GM10248 (cell line): ENCODE measurements at regions not wholly inside any gene's neighbourhood (a gene's known extent, or its start where the extent isn't known, plus 50 kb on each side); places are given as distances from the start of the nearest gene placed in this dataset.

Experiments
- CTCF ChIA-PET: fragments of 300-600 bp; sonication (Branson Sonifier 250); formaldehyde crosslinking; extraction: SDS; loops from one replicate; lab custom pipeline; 2021; ENCODE audit warnings: antibody characterized with exemption; lab: Yijun Ruan, JAX
- POLR2A ChIA-PET: fragments of 350-650 bp; sonication (Branson Sonifier 250); formaldehyde crosslinking; extraction: SDS; loops from one replicate; lab custom pipeline; 2020; ENCODE audit warnings: antibody characterized with exemption; lab: Yijun Ruan, JAX
- DNase-seq: peaks from one replicate; pipeline ENCODE4 v3.0.0; 2012; ENCODE audit errors: extremely low spot score
- TF ChIP-seq, protein P1 (sequence below): IDR thresholded peaks from 2 replicates; pipeline ENCODE4 v1.5.1; 2012; ENCODE audit warnings: mild to moderate bottlenecking, low read depth; ENCODE audit errors: extremely low read depth, missing control alignments, control extremely low read depth

DNA sequence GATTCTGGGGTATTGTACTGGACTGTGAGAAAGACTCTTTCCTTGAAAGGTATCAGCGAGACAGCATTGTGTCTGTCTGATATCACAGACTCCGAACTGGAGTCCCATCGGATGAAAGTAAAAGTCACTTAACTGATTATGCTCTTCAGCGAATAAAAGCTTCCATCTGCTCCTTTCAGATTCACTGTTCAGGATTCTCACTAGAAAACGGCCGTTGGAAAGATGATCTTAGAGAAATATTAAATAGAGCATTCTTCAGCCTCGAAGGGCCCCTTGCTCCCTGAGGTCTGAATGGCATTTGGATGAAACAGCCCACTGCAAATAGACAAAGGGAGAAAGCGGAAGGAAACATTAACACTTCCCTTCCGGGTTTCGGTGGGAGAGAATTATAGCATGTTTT, 416.2 kb upstream of the PRKX start:
- DNase-seq, result no peak

DNA sequence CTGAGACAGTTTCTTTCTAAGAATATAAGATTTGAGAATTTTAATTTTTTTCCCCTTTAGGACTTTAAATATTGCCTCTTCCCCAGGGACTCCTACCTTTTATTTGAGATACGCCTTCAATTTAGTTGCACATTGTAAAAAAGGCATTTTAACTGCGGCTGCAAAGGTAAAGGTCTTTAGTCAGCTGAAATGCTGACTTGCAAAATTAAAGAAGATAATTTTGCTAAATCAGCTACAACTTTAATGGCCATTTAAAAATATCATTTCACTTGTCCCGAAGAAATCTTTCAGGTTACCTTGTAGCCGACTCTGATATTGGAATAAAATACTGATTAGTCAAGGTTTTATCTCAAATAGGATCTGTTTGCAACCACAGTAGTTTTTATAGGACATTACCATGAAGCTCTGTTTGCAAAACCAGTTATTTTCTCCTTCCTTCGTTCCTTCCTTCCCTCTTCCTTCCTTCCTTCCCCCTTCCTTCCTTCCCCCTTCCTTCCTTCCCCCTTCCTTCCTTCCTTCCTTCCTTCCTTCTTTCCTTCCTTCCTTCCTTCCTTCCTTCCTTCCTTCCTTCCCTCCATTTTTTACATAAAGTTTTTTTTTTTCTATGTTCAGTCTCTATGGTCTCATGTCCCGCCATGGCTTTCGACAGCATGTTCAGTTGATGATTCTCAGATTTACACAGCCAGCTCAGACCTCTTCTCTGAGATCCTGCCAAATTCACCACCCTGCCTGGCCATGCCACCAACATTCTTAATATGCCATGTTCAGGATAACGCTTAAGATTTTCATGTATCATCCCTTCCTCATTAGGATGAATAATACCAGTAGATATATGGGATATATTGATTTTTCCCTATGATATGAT, 405.4 kb upstream of the PRKX start:
- TF ChIP-seq, protein P1, sequence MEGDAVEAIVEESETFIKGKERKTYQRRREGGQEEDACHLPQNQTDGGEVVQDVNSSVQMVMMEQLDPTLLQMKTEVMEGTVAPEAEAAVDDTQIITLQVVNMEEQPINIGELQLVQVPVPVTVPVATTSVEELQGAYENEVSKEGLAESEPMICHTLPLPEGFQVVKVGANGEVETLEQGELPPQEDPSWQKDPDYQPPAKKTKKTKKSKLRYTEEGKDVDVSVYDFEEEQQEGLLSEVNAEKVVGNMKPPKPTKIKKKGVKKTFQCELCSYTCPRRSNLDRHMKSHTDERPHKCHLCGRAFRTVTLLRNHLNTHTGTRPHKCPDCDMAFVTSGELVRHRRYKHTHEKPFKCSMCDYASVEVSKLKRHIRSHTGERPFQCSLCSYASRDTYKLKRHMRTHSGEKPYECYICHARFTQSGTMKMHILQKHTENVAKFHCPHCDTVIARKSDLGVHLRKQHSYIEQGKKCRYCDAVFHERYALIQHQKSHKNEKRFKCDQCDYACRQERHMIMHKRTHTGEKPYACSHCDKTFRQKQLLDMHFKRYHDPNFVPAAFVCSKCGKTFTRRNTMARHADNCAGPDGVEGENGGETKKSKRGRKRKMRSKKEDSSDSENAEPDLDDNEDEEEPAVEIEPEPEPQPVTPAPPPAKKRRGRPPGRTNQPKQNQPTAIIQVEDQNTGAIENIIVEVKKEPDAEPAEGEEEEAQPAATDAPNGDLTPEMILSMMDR, result no peak
- no peak for DNase-seq
- ChIA-PET CTCF (no interaction called here), POLR2A (interaction anchor here (0.6 kb wide), 1 partner anchor 43 kb away, joined by 4 read pairs; no protein-coding TSS in a partner anchor)

More for the DNA sequence above, 416.2 kb upstream of the PRKX start:
- ChIA-PET CTCF (no interaction called here), POLR2A (no interaction called here)
- TF ChIP-seq, protein P1, result no peak

- DNase-seq, result no peak
- ChIA-PET CTCF (no interaction called here), POLR2A (no interaction called here)
- TF ChIP-seq, protein P1, result no peak
These were observed 397.5 kb upstream of the PRKX start for GRCh38 chrX:4110964-4111363.

- ChIA-PET CTCF (no interaction called here), POLR2A (no interaction called here)
- TF ChIP-seq, protein P1, result no peak
- no peak for DNase-seq
These were observed 381.5 kb upstream of the PRKX start for GRCh38 chrX:4094926-4095325.

- POLR2A ChIA-PET, result no interaction called here
- DNase-seq, result no peak
- CTCF ChIA-PET, result no interaction called here
These were observed 377.8 kb upstream of the PRKX start for GRCh38 chrX:4091046-4091760.

GRCh38 chrX:4059893-4060292, 346.4 kb upstream of the PRKX start:
- ChIA-PET CTCF (no interaction called here), POLR2A (no interaction called here)
- TF ChIP-seq, protein P1, result no peak
- DNase-seq, result no peak

More at GRCh38 chrX:4091046-4091760, 377.8 kb upstream of the PRKX start:
- TF ChIP-seq, protein P1, result no peak
